ENCODE measurements at regions not wholly inside any gene's neighbourhood (a gene's known extent, or its start where the extent isn't known, plus 50 kb on each side); places are given as distances from the start of the nearest gene placed in this dataset.

- TF ChIP-seq CTCF (conservative IDR thresholded peaks at IDR 0.05; ENCODE audit: low read length) = no peak
- TF ChIP-seq EZH2phosphoT487 (IDR thresholded peaks at IDR 0.05; ENCODE audit: borderline replicate concordance) = no peak
These were observed 653.5 kb upstream of the LRRTM4 start for GRCh38 chr2:78175645-78176044.

All from Loucy (cell line).